ENCODE measurements at regions not wholly inside any gene's neighbourhood (a gene's known extent, or its start where the extent isn't known, plus 50 kb on each side); places are given as distances from the start of the nearest gene placed in this dataset.

DNA sequence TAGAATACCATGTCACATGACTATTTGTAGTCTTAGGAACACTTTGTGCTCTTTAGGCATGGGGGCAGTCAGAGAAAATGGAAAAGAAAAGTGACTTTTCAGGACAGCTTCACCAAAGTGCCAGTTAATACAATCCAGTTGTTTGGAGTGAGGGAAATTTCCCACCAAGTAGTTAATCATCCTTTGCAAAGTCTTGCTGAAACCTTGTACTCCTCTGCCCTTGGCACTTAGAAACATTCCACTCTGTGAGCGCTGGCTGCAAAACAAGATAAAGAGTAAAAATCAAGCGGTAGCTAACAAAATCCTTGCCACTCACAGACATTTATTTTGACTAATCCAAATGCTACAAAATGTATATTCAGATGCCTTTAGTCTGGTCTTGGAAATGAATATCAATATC lies 229.2 kb upstream of the HSF2 start:
- no peak overlapping the region for H3K27ac ChIP-seq (ENCODE audit: extremely low read depth, low read depth, low read length)
- TF ChIP-seq ZNF16 (tag by site-specific recombination; IDR thresholded peaks at IDR 0.05; ENCODE audit: low read depth) (no peak), ZNF544 (tag by site-specific recombination; IDR thresholded peaks at IDR 0.05) (no peak), ZNF10 (tag by site-specific recombination; IDR thresholded peaks at IDR 0.05) (no peak), ZNF660 (tag by site-specific recombination; IDR thresholded peaks at IDR 0.05) (no peak), ZNF239 (tag by site-specific recombination; IDR thresholded peaks at IDR 0.05) (no peak), ZNF426 (tag by site-specific recombination; IDR thresholded peaks at IDR 0.05) (no peak), GFI1B (tag by site-specific recombination; IDR thresholded peaks at IDR 0.05) (no peak), ZNF530 (tag by site-specific recombination; IDR thresholded peaks at IDR 0.05; ENCODE audit: low read depth) (no peak), ZNF600 (tag by site-specific recombination; IDR thresholded peaks at IDR 0.05) (no peak)
- TF ChIP-seq, protein P1, sequence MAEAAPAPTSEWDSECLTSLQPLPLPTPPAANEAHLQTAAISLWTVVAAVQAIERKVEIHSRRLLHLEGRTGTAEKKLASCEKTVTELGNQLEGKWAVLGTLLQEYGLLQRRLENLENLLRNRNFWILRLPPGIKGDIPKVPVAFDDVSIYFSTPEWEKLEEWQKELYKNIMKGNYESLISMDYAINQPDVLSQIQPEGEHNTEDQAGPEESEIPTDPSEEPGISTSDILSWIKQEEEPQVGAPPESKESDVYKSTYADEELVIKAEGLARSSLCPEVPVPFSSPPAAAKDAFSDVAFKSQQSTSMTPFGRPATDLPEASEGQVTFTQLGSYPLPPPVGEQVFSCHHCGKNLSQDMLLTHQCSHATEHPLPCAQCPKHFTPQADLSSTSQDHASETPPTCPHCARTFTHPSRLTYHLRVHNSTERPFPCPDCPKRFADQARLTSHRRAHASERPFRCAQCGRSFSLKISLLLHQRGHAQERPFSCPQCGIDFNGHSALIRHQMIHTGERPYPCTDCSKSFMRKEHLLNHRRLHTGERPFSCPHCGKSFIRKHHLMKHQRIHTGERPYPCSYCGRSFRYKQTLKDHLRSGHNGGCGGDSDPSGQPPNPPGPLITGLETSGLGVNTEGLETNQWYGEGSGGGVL (tag by site-specific recombination; IDR thresholded peaks at IDR 0.05): no peak
- TF ChIP-seq, protein P2, sequence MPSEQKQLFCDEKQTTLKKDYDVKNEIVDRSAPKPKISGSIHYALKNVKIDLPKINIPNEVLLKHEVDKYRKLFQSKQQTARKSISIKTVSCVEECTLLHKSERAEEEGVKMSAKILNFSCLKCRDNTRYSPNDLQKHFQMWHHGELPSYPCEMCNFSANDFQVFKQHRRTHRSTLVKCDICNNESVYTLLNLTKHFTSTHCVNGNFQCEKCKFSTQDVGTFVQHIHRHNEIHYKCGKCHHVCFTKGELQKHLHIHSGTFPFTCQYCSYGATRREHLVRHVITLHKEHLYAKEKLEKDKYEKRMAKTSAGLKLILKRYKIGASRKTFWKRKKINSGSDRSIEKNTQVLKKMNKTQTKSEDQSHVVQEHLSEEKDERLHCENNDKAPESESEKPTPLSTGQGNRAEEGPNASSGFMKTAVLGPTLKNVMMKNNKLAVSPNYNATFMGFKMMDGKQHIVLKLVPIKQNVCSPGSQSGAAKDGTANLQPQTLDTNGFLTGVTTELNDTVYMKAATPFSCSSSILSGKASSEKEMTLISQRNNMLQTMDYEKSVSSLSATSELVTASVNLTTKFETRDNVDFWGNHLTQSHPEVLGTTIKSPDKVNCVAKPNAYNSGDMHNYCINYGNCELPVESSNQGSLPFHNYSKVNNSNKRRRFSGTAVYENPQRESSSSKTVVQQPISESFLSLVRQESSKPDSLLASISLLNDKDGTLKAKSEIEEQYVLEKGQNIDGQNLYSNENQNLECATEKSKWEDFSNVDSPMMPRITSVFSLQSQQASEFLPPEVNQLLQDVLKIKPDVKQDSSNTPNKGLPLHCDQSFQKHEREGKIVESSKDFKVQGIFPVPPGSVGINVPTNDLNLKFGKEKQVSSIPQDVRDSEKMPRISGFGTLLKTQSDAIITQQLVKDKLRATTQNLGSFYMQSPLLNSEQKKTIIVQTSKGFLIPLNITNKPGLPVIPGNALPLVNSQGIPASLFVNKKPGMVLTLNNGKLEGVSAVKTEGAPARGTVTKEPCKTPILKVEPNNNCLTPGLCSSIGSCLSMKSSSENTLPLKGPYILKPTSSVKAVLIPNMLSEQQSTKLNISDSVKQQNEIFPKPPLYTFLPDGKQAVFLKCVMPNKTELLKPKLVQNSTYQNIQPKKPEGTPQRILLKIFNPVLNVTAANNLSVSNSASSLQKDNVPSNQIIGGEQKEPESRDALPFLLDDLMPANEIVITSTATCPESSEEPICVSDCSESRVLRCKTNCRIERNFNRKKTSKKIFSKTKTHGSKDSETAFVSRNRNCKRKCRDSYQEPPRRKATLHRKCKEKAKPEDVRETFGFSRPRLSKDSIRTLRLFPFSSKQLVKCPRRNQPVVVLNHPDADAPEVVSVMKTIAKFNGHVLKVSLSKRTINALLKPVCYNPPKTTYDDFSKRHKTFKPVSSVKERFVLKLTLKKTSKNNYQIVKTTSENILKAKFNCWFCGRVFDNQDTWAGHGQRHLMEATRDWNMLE (tag by site-specific recombination; conservative IDR thresholded peaks at IDR 0.05; ENCODE audit: low read depth): no peak
- no peaks in the 10 kb centered on the region for H3K4me1 ChIP-seq (ENCODE audit: control insufficient read depth, insufficient read depth, low read length)
- ChIA-PET POLR2A (no interaction called here), CTCF (interaction anchor here (2.2 kb wide), 1 partner anchor 15 kb away, joined by 7 read pairs; no protein-coding TSS in a partner anchor)
- no peaks in the 10 kb centered on the region for H3K36me3 ChIP-seq (ENCODE audit: control insufficient read depth in 2 of 2, insufficient read depth in 1 of 2, low read length in 2 of 2)
- H3K9me3 ChIP-seq (ENCODE audit: control insufficient read depth, insufficient read depth, low read depth, low read length): no peaks in the 10 kb centered on the region
- H3K4me3 ChIP-seq (ENCODE audit: low read depth, low read length): no peak overlapping the region

DNA sequence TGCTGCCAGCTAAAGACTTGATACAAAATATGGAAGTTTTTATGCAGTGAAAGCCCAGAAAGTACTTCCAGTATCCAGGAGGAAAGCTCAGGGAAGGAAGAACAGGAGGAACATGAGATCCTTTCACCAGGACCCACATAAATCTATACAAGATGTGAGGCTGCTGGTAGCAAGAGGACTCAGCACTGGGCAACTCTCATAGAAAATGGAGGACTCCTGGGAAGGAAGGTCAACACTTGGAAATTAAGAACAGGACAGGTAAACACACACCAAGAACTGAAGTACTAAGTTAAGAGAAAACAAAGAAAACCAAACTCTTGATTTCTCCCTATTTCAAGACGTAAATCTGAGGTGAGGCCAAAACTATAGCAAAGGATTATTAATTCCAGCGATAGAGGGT lies 220.5 kb upstream of the HSF2 start:
- Histone ChIP-seq H3K4me3 (ENCODE audit: low read depth, low read length) (no peak overlapping the region), H3K4me1 (ENCODE audit: control insufficient read depth, insufficient read depth, low read length) (no peaks in the 10 kb centered on the region), H3K9me3 (ENCODE audit: control insufficient read depth, insufficient read depth, low read depth, low read length) (no peaks in the 10 kb centered on the region), H3K27ac (ENCODE audit: extremely low read depth, low read depth, low read length) (no peak overlapping the region), H3K36me3 (ENCODE audit: control insufficient read depth in 2 of 2, insufficient read depth in 1 of 2, low read length in 2 of 2) (no peaks in the 10 kb centered on the region)
- ChIA-PET CTCF (interaction anchor here (0.5 to 1.4 kb wide), 2 partner anchors 145 to 683 kb away, joined by 3 to 5 read pairs; no protein-coding TSS in a partner anchor), POLR2A (no interaction called here)
- TF ChIP-seq ZSCAN16 (tag by site-specific recombination; IDR thresholded peaks at IDR 0.05) (no peak), ZNF146 (tag by site-specific recombination; IDR thresholded peaks at IDR 0.05) (no peak), ZNF843 (tag by site-specific recombination; IDR thresholded peaks at IDR 0.05) (no peak), ZNF350 (tag by site-specific recombination; IDR thresholded peaks at IDR 0.05) (no peak), ZNF670 (tag by site-specific recombination; IDR thresholded peaks at IDR 0.05; ENCODE audit: low read depth) (no peak), GLI2 (tag by site-specific recombination; IDR thresholded peaks at IDR 0.05; ENCODE audit: borderline replicate concordance, low read depth) (no peak), WT1 (tag by site-specific recombination; IDR thresholded peaks at IDR 0.05) (no peak), ZNF791 (tag by site-specific recombination; IDR thresholded peaks at IDR 0.05) (no peak), ZNF341 (tag by site-specific recombination; IDR thresholded peaks at IDR 0.05; ENCODE audit: low read depth) (no peak)
- TF ChIP-seq, protein P3, sequence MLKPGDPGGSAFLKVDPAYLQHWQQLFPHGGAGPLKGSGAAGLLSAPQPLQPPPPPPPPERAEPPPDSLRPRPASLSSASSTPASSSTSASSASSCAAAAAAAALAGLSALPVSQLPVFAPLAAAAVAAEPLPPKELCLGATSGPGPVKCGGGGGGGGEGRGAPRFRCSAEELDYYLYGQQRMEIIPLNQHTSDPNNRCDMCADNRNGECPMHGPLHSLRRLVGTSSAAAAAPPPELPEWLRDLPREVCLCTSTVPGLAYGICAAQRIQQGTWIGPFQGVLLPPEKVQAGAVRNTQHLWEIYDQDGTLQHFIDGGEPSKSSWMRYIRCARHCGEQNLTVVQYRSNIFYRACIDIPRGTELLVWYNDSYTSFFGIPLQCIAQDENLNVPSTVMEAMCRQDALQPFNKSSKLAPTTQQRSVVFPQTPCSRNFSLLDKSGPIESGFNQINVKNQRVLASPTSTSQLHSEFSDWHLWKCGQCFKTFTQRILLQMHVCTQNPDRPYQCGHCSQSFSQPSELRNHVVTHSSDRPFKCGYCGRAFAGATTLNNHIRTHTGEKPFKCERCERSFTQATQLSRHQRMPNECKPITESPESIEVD (tag by site-specific recombination; IDR thresholded peaks at IDR 0.05): no peak
- TF ChIP-seq, protein P4, sequence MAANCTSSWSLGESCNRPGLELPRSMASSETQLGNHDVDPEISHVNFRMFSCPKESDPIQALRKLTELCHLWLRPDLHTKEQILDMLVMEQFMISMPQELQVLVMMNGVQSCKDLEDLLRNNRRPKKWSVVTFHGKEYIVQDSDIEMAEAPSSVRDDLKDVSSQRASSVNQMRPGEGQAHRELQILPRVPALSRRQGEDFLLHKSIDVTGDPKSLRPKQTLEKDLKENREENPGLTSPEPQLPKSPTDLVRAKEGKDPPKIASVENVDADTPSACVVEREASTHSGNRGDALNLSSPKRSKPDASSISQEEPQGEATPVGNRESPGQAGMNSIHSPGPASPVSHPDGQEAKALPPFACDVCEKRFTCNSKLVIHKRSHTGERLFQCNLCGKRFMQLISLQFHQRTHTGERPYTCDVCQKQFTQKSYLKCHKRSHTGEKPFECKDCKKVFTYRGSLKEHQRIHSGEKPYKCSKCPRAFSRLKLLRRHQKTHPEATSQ (tag by site-specific recombination; IDR thresholded peaks at IDR 0.05): no peak
